Globus pallidus (tissue), 1 donor: ENCODE measurements at regions not wholly inside any gene's neighbourhood (a gene's known extent, or its start where the extent isn't known, plus 50 kb on each side); places are given as distances from the start of the nearest gene placed in this dataset.
"Not testable (repeated sequence)": the region's sequence is repeated elsewhere in the genome, so short reads cannot be mapped to it uniquely, and the experiment has no call there.

Experiments
- DNase-seq: peaks from one replicate; pipeline ENCODE4 v3.0.0-alpha.2; 2015; ENCODE audit warnings: low spot score

GRCh38 chr10:33611423-33611822 is 277.0 kb upstream of the NRP1 start:
- DNase-seq, result no peak

- no peak for DNase-seq
Measured at GRCh38 chr10:33609546-33609945, 275.1 kb upstream of the NRP1 start.

- DNase-seq, result no peak
Measured at GRCh38 chr10:33602278-33602677, 267.8 kb upstream of the NRP1 start.

- no peak for DNase-seq
Measured at GRCh38 chr10:33600381-33600780, 265.9 kb upstream of the NRP1 start.

GRCh38 chr10:33596422-33596821 is 262.0 kb upstream of the NRP1 start:
- no peak for DNase-seq

GRCh38 chr10:33594475-33594874 is 260.0 kb upstream of the NRP1 start:
- no peak for DNase-seq

- DNase-seq, result no peak
Measured at GRCh38 chr10:33588974-33589600, 254.6 kb upstream of the NRP1 start.

GRCh38 chr10:33584596-33584995 is 250.1 kb upstream of the NRP1 start:
- not testable (repeated sequence) for DNase-seq

GRCh38 chr10:33579996-33580395 is 245.5 kb upstream of the NRP1 start:
- no peak for DNase-seq

GRCh38 chr10:33573606-33574005 is 239.1 kb upstream of the NRP1 start:
- DNase-seq, result no peak

GRCh38 chr10:33571616-33572015 is 237.1 kb upstream of the NRP1 start:
- DNase-seq, result no peak

- peak; percentile 58 for DNase-seq
Measured at GRCh38 chr10:33570495-33570894, 236.0 kb upstream of the NRP1 start.

- no peak for DNase-seq
Measured at GRCh38 chr10:33569702-33570101, 235.2 kb upstream of the NRP1 start.

GRCh38 chr10:33566426-33566825 is 232.0 kb upstream of the NRP1 start:
- DNase-seq, result peak; percentile 33

- no peak for DNase-seq
Measured at GRCh38 chr10:33566001-33566400, 231.5 kb upstream of the NRP1 start.

GRCh38 chr10:33565231-33565630 is 230.8 kb upstream of the NRP1 start:
- DNase-seq, result no peak

- no peak for DNase-seq
Measured at GRCh38 chr10:33559105-33559504, 224.6 kb upstream of the NRP1 start.

- no peak for DNase-seq
Measured at GRCh38 chr10:33557313-33557712, 222.8 kb upstream of the NRP1 start.

GRCh38 chr10:33556620-33557019 is 222.2 kb upstream of the NRP1 start:
- no peak for DNase-seq

- no peak for DNase-seq
Measured at GRCh38 chr10:33556103-33556502, 221.6 kb upstream of the NRP1 start.

- DNase-seq, result no peak
Measured at GRCh38 chr10:33553748-33554571, 219.5 kb upstream of the NRP1 start.

- DNase-seq, result no peak
Measured at GRCh38 chr10:33552290-33552689, 217.8 kb upstream of the NRP1 start.

- DNase-seq, result no peak
Measured at GRCh38 chr10:33550811-33551210, 216.3 kb upstream of the NRP1 start.

GRCh38 chr10:33547976-33548375 is 213.5 kb upstream of the NRP1 start:
- no peak for DNase-seq
